ENCODE measurements at regions not wholly inside any gene's neighbourhood (a gene's known extent, or its start where the extent isn't known, plus 50 kb on each side); places are given as distances from the start of the nearest gene placed in this dataset.

DNA sequence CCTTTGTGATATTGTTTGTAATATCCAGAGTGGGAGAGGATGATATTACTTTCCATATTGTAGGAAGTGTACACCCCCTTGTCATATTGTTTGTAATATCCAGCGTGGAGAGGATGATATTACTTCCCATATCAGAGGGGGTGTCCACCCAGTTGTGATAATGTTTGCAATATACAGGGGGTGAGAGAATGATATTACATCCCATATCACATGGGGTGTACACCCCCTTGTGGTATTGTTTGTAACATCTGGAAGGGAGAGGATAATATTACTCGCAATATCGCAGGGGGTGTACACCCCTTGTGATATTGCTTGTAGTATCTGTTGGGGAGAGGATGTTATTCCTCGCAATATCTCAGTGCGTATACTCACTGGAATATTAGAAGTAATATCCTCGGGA lies 61.5 kb downstream of the PRSS23 start:
- Histone ChIP-seq H3K4me1 (ENCODE audit: insufficient read depth, insufficient read length) (no peaks in the 10 kb centered on the region), H3K36me3 (ENCODE audit: insufficient read depth, insufficient read length, low read length) (no peaks in the 10 kb centered on the region), H3K27me3 (ENCODE audit: insufficient read depth, insufficient read length) (no peaks in the 10 kb centered on the region), H3K9me3 (ENCODE audit: insufficient read depth, low read length) (no peaks in the 10 kb centered on the region), H3K9ac (ENCODE audit: insufficient read length, low read depth) (no peak overlapping the region), H3K4me3 (ENCODE audit: insufficient read length, low read depth) (no peak overlapping the region)
- TF ChIP-seq ZNF274 (IDR thresholded peaks at IDR 0.05; ENCODE audit: low read depth, low read length) (no peak), SUZ12 (IDR thresholded peaks at IDR 0.05; ENCODE audit: extremely low read depth, insufficient read depth, insufficient read length) (no peak), YY1 (IDR thresholded peaks at IDR 0.05; ENCODE audit: insufficient read depth, insufficient read length) (no peak)
- no peak for DNase-seq (ENCODE audit: low read depth, low spot score)

DNA sequence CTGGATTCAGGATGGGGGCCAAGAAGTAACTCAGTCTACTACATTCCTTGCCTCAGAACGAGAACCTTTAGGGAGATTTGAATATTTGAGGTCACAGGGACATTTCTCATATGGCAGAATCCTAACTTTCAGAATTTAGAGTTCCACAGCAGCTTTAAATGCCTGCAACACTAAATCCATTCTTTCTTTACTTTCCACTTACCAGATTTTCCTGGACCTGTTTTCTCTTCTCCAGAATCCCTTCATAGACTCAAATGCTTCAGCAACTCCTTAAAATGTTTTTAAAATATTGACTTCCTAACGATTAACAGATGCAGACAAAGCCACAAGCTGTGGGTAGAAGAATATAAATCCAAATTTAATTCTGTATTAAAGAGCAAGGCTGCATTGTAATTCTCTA lies 63.1 kb downstream of the PRSS23 start:
- H3K9ac ChIP-seq (ENCODE audit: insufficient read length, low read depth) = no peak overlapping the region
- H3K36me3 ChIP-seq (ENCODE audit: insufficient read depth, insufficient read length, low read length) = no peaks in the 10 kb centered on the region
- H3K27me3 ChIP-seq (ENCODE audit: insufficient read depth, insufficient read length) = no peaks in the 10 kb centered on the region
- TF ChIP-seq YY1 (IDR thresholded peaks at IDR 0.05; ENCODE audit: insufficient read depth, insufficient read length) (no peak), SUZ12 (IDR thresholded peaks at IDR 0.05; ENCODE audit: extremely low read depth, insufficient read depth, insufficient read length) (no peak), ZNF274 (IDR thresholded peaks at IDR 0.05; ENCODE audit: low read depth, low read length) (no peak)
- no peak for DNase-seq (ENCODE audit: low read depth, low spot score)
- H3K4me3 ChIP-seq (ENCODE audit: insufficient read length, low read depth) = no peak overlapping the region
- no peaks in the 10 kb centered on the region for H3K4me1 ChIP-seq (ENCODE audit: insufficient read depth, insufficient read length)
- no peaks in the 10 kb centered on the region for H3K9me3 ChIP-seq (ENCODE audit: insufficient read depth, low read length)

DNA sequence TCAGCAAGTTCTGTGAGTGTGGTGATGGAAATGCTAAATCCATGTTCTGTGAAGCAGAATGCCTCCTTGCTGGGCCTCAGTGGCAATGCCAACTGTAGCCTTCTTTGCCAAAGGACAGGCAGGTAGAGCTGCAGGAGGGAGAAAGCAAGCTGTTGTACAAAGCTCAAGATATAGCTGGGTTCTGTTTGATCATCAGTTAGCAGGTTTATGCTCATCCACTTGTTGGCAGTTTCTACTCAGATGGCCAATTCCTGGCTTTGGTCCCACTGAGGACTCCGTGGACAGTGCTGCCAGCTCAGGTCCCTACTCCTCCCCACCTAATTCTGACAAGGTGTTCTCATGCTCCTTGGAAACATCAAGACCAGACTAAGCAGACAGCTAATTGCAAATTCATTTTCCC lies 65.1 kb downstream of the PRSS23 start:
- DNase-seq (ENCODE audit: low read depth, low spot score) = no peak
- H3K36me3 ChIP-seq (ENCODE audit: insufficient read depth, insufficient read length, low read length) = no peaks in the 10 kb centered on the region
- no peak overlapping the region for H3K9ac ChIP-seq (ENCODE audit: insufficient read length, low read depth)
- no peaks in the 10 kb centered on the region for H3K4me1 ChIP-seq (ENCODE audit: insufficient read depth, insufficient read length)
- H3K4me3 ChIP-seq (ENCODE audit: insufficient read length, low read depth) = no peak overlapping the region
- TF ChIP-seq SUZ12 (IDR thresholded peaks at IDR 0.05; ENCODE audit: extremely low read depth, insufficient read depth, insufficient read length) (no peak), YY1 (IDR thresholded peaks at IDR 0.05; ENCODE audit: insufficient read depth, insufficient read length) (no peak), ZNF274 (IDR thresholded peaks at IDR 0.05; ENCODE audit: low read depth, low read length) (no peak)
- no peaks in the 10 kb centered on the region for H3K9me3 ChIP-seq (ENCODE audit: insufficient read depth, low read length)
- H3K27me3 ChIP-seq (ENCODE audit: insufficient read depth, insufficient read length) = no peaks in the 10 kb centered on the region

DNA sequence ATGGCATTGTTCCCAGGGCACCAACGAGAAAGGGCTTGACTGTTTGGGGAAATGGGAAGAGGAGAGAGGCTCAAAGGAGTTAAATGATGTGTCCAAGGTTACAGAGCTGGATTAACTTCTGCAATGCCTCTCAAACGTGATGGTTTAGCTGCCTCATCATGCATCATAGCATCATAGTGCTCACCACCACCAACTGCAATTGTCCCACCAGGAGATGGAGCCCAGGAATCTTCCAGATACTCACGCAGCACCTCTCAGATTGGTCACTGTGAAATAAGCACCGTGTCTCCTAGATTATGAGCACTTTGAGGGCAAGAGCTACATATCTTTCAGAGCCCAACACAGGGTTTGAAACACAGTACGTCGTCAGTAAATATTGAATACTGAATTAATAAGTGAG lies 69.2 kb downstream of the PRSS23 start:
- no peaks in the 10 kb centered on the region for H3K9me3 ChIP-seq (ENCODE audit: insufficient read depth, low read length)
- no peak overlapping the region for H3K9ac ChIP-seq (ENCODE audit: insufficient read length, low read depth)
- DNase-seq (ENCODE audit: low read depth, low spot score) = no peak

DNA sequence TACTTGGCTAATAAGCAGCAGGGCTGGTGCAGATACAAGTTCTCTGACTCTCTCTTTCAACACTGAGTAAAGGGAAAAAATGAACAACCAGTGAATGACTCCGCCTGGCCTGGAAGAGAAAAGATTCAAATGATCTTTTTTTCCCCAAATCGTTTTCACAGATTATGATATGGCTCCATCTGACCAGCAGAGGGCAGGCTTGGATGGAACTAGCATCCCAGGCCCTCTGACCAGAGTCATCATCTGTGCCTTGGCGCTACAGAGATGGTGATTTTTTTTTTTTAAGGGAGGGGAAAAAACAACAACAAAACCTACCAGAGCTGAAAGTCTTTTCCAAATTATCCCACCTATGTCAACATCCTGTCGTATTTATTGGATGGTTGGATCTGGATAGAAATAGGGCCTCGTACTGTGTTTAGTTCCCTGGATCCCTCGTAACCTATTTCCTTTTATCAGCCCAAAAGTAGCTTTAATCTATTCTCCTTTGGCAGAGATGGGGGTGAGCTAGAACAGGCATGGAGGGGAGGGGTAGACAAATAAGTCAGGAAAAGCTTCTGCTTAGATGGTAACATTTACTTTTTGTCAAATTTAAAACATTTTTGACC lies 69.7 kb downstream of the PRSS23 start:
- peak; percentile 59 for DNase-seq (ENCODE audit: low read depth, low spot score)
- Histone ChIP-seq H3K27me3 (ENCODE audit: insufficient read depth, insufficient read length) (no peaks in the 10 kb centered on the region), H3K36me3 (ENCODE audit: insufficient read depth, insufficient read length, low read length) (no peaks in the 10 kb centered on the region), H3K4me3 (ENCODE audit: insufficient read length, low read depth) (no peak overlapping the region), H3K9ac (ENCODE audit: insufficient read length, low read depth) (no peak overlapping the region), H3K4me1 (ENCODE audit: insufficient read depth, insufficient read length) (no peaks in the 10 kb centered on the region), H3K9me3 (ENCODE audit: insufficient read depth, low read length) (no peaks in the 10 kb centered on the region)
- TF ChIP-seq SUZ12 (IDR thresholded peaks at IDR 0.05; ENCODE audit: extremely low read depth, insufficient read depth, insufficient read length) = no peak
- no peak for TF ChIP-seq YY1 (IDR thresholded peaks at IDR 0.05; ENCODE audit: insufficient read depth, insufficient read length)
- TF ChIP-seq ZNF274 (IDR thresholded peaks at IDR 0.05; ENCODE audit: low read depth, low read length) = no peak

More for the DNA sequence above, 69.2 kb downstream of the PRSS23 start:
- Histone ChIP-seq H3K4me3 (ENCODE audit: insufficient read length, low read depth) (no peak overlapping the region), H3K36me3 (ENCODE audit: insufficient read depth, insufficient read length, low read length) (no peaks in the 10 kb centered on the region), H3K27me3 (ENCODE audit: insufficient read depth, insufficient read length) (no peaks in the 10 kb centered on the region), H3K4me1 (ENCODE audit: insufficient read depth, insufficient read length) (no peaks in the 10 kb centered on the region)
- TF ChIP-seq YY1 (IDR thresholded peaks at IDR 0.05; ENCODE audit: insufficient read depth, insufficient read length) = no peak
- TF ChIP-seq SUZ12 (IDR thresholded peaks at IDR 0.05; ENCODE audit: extremely low read depth, insufficient read depth, insufficient read length) = no peak
- TF ChIP-seq ZNF274 (IDR thresholded peaks at IDR 0.05; ENCODE audit: low read depth, low read length) = no peak

DNA sequence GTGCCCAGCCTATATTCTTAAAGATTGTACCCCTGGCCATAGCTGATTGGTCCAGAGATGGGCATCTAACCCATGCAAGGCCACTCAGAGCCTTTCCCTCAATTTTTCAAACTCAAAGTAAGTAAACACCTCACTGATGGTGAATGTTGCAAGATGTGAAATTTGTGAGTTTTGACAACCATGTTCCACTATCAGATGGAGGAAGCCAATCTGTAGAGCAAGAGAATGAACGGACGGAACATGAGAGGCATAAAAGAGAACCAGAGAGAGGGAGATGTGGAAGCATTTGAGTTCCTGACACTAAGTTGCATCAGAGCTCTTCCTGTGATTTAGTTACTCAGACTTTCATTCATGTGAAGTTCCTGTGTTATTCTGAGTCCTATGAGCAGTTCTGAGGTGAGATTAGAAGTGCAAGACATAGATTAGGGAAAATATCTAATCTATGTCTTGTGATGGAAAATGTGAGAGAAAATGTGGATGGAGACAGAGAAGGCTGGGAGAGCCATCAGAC lies 73.3 kb downstream of the PRSS23 start:
- no peak overlapping the region for H3K9ac ChIP-seq (ENCODE audit: insufficient read length, low read depth)
- no peak for DNase-seq (ENCODE audit: low read depth, low spot score)
- H3K27me3 ChIP-seq (ENCODE audit: insufficient read depth, insufficient read length) = no peaks in the 10 kb centered on the region
- no peaks in the 10 kb centered on the region for H3K9me3 ChIP-seq (ENCODE audit: insufficient read depth, low read length)
- H3K4me1 ChIP-seq (ENCODE audit: insufficient read depth, insufficient read length) = no peaks in the 10 kb centered on the region
- no peaks in the 10 kb centered on the region for H3K36me3 ChIP-seq (ENCODE audit: insufficient read depth, insufficient read length, low read length)
- no peak for TF ChIP-seq SUZ12 (IDR thresholded peaks at IDR 0.05; ENCODE audit: extremely low read depth, insufficient read depth, insufficient read length)
- TF ChIP-seq ZNF274 (IDR thresholded peaks at IDR 0.05; ENCODE audit: low read depth, low read length) = no peak
- TF ChIP-seq YY1 (IDR thresholded peaks at IDR 0.05; ENCODE audit: insufficient read depth, insufficient read length) = no peak
- no peak overlapping the region for H3K4me3 ChIP-seq (ENCODE audit: insufficient read length, low read depth)

DNA sequence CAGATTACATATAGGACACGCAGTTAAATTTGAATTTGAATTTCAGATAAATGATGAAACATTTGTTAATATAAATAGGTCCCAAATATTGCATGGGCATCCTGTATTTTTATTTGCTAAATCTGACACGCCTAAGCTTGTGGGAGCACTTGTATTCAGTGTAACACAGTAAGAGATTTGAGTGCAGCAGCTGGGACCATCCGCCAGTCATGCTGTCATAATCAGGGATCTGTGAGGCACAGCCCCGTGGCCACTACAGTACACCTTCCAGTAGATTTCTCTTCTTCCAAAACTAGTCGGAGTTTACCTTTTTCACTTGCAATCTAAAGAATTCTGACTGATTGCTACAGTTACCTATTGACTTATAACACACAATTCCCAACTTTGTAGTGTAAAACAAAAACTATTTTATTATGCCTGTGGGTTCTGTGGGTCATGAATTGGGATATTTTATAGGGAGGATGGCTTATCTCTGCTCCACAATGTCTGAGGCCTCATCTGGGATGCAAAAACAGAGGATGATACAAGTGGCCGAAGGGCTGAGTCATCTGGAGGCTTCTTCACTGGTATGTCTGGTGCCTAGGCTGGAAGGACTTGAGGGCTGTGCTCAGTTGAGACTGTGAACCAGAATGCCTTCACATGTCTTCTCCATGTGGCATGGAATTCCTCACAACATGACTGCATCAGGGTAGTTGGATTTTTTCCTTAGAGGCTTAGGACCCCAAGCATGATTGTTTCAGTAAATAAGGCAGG lies 74.1 kb downstream of the PRSS23 start:
- Histone ChIP-seq H3K9me3 (ENCODE audit: insufficient read depth, low read length) (no peaks in the 10 kb centered on the region), H3K27me3 (ENCODE audit: insufficient read depth, insufficient read length) (no peaks in the 10 kb centered on the region), H3K4me3 (ENCODE audit: insufficient read length, low read depth) (no peak overlapping the region), H3K9ac (ENCODE audit: insufficient read length, low read depth) (no peak overlapping the region), H3K4me1 (ENCODE audit: insufficient read depth, insufficient read length) (no peaks in the 10 kb centered on the region), H3K36me3 (ENCODE audit: insufficient read depth, insufficient read length, low read length) (no peaks in the 10 kb centered on the region)
- TF ChIP-seq YY1 (IDR thresholded peaks at IDR 0.05; ENCODE audit: insufficient read depth, insufficient read length) (no peak), ZNF274 (IDR thresholded peaks at IDR 0.05; ENCODE audit: low read depth, low read length) (no peak), SUZ12 (IDR thresholded peaks at IDR 0.05; ENCODE audit: extremely low read depth, insufficient read depth, insufficient read length) (no peak)
- DNase-seq (ENCODE audit: low read depth, low spot score) = no peak
